ENCODE measurements at regions not wholly inside any gene's neighbourhood (a gene's known extent, or its start where the extent isn't known, plus 50 kb on each side); places are given as distances from the start of the nearest gene placed in this dataset.

DNA sequence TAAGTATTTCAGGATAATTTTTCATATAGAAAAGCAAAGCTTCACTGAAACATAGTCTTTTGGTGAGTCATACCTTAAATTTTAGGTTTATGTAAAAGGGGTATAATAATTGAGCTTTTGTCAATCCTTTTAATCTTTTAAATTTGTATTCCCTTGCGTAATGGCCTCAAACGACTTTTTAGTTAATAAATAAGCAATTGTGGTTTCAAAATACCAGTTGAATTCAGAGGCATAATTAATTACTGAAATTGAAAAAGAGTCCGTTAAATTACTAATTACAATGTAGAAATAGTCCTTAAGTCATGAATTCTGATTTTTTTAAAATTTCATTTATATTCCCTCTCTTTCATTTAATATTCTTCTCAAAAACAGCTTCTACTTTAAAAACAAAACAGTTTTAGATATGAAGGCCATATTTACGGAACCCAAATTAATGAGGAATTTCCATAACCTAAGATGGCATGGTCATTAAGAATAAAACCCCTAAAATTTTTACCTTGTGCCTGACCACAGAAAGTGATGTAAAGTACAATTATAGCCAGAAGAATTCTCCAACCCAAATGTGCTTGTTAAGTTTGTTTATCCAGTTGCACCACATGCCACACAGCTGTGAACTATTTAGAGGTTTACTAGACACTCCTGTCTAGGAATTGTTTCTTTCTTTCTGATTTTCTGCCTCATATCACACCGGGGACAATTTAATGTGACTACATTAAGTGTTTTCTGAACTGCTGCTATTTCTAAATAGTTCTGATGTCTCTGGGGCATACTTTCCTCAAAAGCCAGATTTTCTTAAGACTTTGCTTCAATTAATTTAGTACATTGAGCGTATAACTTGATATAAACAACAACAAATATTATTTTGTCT, 60.7 kb upstream of the ITGA4 start:
- H3K27me3 ChIP-seq = no peaks in the 10 kb centered on the region
- intact Hi-C loops (cut with DNase I; ENCODE audit: low total_unique reads) = loop anchor here (5.0 kb wide), 1 partner anchor 316 kb away; no protein-coding TSS in a partner anchor

DNA sequence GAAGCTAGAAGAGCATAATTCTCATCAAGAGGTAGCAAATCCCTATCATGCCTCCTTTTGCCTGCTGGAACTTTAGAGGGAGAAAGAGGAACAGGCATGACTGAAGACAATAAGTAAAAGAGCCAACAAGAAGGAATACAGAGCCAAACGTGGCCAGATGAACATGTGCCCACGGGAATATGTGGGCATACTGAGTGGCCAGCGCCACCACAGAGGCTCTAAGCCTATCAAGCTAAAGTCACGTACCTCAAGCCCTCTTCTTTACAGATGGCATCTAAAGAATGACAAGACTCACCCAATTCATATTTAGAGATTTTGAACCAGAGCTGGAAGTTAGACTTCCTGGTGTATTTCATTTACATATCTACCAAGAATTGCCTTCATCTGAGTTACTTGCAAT, 59.9 kb upstream of the ITGA4 start:
- TF ChIP-seq, protein P1, sequence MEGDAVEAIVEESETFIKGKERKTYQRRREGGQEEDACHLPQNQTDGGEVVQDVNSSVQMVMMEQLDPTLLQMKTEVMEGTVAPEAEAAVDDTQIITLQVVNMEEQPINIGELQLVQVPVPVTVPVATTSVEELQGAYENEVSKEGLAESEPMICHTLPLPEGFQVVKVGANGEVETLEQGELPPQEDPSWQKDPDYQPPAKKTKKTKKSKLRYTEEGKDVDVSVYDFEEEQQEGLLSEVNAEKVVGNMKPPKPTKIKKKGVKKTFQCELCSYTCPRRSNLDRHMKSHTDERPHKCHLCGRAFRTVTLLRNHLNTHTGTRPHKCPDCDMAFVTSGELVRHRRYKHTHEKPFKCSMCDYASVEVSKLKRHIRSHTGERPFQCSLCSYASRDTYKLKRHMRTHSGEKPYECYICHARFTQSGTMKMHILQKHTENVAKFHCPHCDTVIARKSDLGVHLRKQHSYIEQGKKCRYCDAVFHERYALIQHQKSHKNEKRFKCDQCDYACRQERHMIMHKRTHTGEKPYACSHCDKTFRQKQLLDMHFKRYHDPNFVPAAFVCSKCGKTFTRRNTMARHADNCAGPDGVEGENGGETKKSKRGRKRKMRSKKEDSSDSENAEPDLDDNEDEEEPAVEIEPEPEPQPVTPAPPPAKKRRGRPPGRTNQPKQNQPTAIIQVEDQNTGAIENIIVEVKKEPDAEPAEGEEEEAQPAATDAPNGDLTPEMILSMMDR (IDR thresholded peaks at IDR 0.05) = no peak
- H3K27ac ChIP-seq = no peak overlapping the region
- no peaks in the 10 kb centered on the region for H3K36me3 ChIP-seq
- no peak overlapping the region for H3K4me3 ChIP-seq
- no peak for DNase-seq
- intact Hi-C loops (cut with DNase I; ENCODE audit: low total_unique reads) = loop anchor here (5.0 kb wide), 1 partner anchor 315 kb away; no protein-coding TSS in a partner anchor
- no peaks in the 10 kb centered on the region for H3K9me3 ChIP-seq
- no peaks in the 10 kb centered on the region for H3K27me3 ChIP-seq
- no peaks in the 10 kb centered on the region for H3K4me1 ChIP-seq

More for the DNA sequence above, 60.7 kb upstream of the ITGA4 start:
- Histone ChIP-seq H3K27ac (no peak overlapping the region), H3K4me3 (no peak overlapping the region), H3K9me3 (no peaks in the 10 kb centered on the region), H3K36me3 (no peaks in the 10 kb centered on the region), H3K4me1 (no peaks in the 10 kb centered on the region)
- DNase-seq = no peak
- TF ChIP-seq, protein P1 (IDR thresholded peaks at IDR 0.05) = no peak

DNA sequence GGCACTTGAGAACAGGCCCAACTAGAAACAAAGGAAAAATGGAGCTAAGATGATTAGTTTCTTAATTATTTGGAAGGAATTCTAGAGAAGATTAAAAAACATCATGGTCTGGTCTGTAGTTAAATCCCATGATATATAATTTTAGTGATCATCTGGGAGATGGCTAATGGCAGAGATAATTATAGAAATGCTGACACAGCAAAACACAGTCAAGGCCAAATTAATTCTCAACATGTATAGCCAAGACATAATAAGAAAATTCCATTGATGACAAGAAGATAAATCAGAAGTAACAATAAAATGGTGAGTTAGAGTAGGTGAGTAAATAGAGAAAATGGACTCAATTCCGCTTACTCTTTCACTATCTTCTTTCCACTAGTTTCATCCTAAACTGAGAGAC, 59.2 kb upstream of the ITGA4 start:
- no peak overlapping the region for H3K4me3 ChIP-seq
- intact Hi-C loops (cut with DNase I; ENCODE audit: low total_unique reads) = loop anchor here (5.0 kb wide), 1 partner anchor 314 kb away; no protein-coding TSS in a partner anchor
- TF ChIP-seq, protein P1 (IDR thresholded peaks at IDR 0.05) = no peak

DNA sequence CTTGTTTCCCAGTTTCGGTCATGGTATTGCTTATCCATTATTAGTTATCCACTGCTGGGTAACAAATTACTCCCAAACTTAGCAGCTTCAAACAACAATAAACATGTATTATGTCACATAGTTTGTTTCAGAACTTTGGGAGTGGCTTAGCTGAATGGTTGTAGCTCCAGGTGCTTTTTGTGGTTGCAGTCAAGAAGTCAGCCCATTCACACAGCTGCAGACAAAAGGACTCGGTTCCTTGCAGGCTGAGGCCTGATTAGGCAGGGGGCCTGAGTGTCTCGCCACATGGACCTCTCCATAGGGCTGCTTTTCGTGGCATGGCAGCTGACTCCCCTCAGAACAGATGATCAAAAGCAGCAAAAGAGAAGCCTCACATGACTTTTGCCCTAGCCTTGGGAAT, 58.2 kb upstream of the ITGA4 start:
- H3K27me3 ChIP-seq = no peaks in the 10 kb centered on the region
- intact Hi-C loops (cut with DNase I; ENCODE audit: low total_unique reads) = loop anchor here (5.0 kb wide), 1 partner anchor 313 kb away; no protein-coding TSS in a partner anchor

More for the DNA sequence above, 59.2 kb upstream of the ITGA4 start:
- Histone ChIP-seq H3K27ac (no peak overlapping the region), H3K4me1 (no peaks in the 10 kb centered on the region), H3K36me3 (no peaks in the 10 kb centered on the region), H3K27me3 (no peaks in the 10 kb centered on the region), H3K9me3 (no peaks in the 10 kb centered on the region)
- DNase-seq = no peak

DNA sequence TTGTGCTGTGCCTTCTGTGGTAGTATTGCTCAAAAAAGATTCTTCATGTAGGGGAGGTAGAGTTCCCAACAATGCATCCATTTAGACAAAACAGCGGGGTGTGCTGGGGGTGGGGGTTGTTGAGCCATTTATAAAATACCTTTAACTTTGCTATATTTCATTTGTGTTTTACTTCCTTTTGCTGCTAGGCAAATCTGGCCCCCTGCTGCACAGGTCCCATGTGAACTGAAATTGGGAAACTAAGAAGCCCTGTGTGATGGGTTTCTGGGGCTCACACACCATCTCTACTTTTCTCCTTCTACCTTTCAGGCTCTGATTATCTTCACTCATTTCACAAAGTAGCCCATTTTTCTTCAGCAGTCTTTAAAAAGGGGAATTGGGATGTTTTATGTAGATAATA, 52.7 kb upstream of the ITGA4 start:
- TF ChIP-seq, protein P1 (IDR thresholded peaks at IDR 0.05) = no peak

More for the DNA sequence above, 58.2 kb upstream of the ITGA4 start:
- H3K4me3 ChIP-seq = no peak overlapping the region
- no peaks in the 10 kb centered on the region for H3K4me1 ChIP-seq
- TF ChIP-seq, protein P1 (IDR thresholded peaks at IDR 0.05) = no peak
- H3K27ac ChIP-seq = no peak overlapping the region
- H3K36me3 ChIP-seq = no peaks in the 10 kb centered on the region
- DNase-seq = no peak
- no peaks in the 10 kb centered on the region for H3K9me3 ChIP-seq

More for the DNA sequence above, 52.7 kb upstream of the ITGA4 start:
- Histone ChIP-seq H3K27me3 (no peaks in the 10 kb centered on the region), H3K36me3 (no peaks in the 10 kb centered on the region), H3K27ac (no peak overlapping the region), H3K4me1 (no peaks in the 10 kb centered on the region), H3K9me3 (no peaks in the 10 kb centered on the region), H3K4me3 (no peak overlapping the region)
- intact Hi-C loops (cut with DNase I; ENCODE audit: low total_unique reads) = no loop called here
- DNase-seq = no peak

Data from tibial artery (tissue), 4 donors.